HG02981 (cell line): ENCODE measurements at regions not wholly inside any gene's neighbourhood (a gene's known extent, or its start where the extent isn't known, plus 50 kb on each side); places are given as distances from the start of the nearest gene placed in this dataset.

Experiments
- ATAC-seq: cut with Tn5 transposase; IDR thresholded peaks from one replicate; pipeline ENCODE4 v1.9.1; 2021; ENCODE audit warnings: mild to moderate bottlenecking, moderate library complexity; ENCODE audit not compliant: unreplicated experiment

- no peak for ATAC-seq
Observed at GRCh38 chr14:71321574-71322315, 414.5 kb downstream of the PCNX1 start.

- no peak for ATAC-seq
Observed at GRCh38 chr14:71322655-71323250, 415.5 kb downstream of the PCNX1 start.

- ATAC-seq = no peak
Observed at GRCh38 chr14:71324767-71325272, 417.6 kb downstream of the PCNX1 start.

- no peak for ATAC-seq
Observed at GRCh38 chr14:71327691-71328090, 420.4 kb downstream of the PCNX1 start.

GRCh38 chr14:71328183-71328582 lies 420.9 kb downstream of the PCNX1 start:
- no peak for ATAC-seq

- no peak for ATAC-seq
Observed at GRCh38 chr14:71328954-71329353, 421.7 kb downstream of the PCNX1 start.

- no peak for ATAC-seq
Observed at GRCh38 chr14:71331403-71331802, 424.1 kb downstream of the PCNX1 start.

GRCh38 chr14:71332476-71332875 lies 425.2 kb downstream of the PCNX1 start:
- ATAC-seq = no peak

- ATAC-seq = no peak
Observed at GRCh38 chr14:71333705-71334104, 426.4 kb downstream of the PCNX1 start.

GRCh38 chr14:71336489-71337192 lies 429.4 kb downstream of the PCNX1 start:
- no peak for ATAC-seq

GRCh38 chr14:71338153-71338552 lies 430.9 kb downstream of the PCNX1 start:
- no peak for ATAC-seq

- ATAC-seq = no peak
Observed at GRCh38 chr14:71339650-71340415, 432.6 kb downstream of the PCNX1 start.

GRCh38 chr14:71341156-71341555 lies 433.9 kb downstream of the PCNX1 start:
- no peak for ATAC-seq

GRCh38 chr14:71343724-71344123 lies 436.5 kb downstream of the PCNX1 start:
- no peak for ATAC-seq

GRCh38 chr14:71344506-71344905 lies 437.2 kb downstream of the PCNX1 start:
- no peak for ATAC-seq

GRCh38 chr14:71346685-71347084 lies 439.4 kb downstream of the PCNX1 start:
- ATAC-seq = no peak

- peak; percentile 41 for ATAC-seq
Observed at GRCh38 chr14:71348394-71348793, 441.1 kb downstream of the PCNX1 start.

- ATAC-seq = no peak
Observed at GRCh38 chr14:71348817-71349216, 441.6 kb downstream of the PCNX1 start.

GRCh38 chr14:71354142-71354541 lies 446.9 kb downstream of the PCNX1 start:
- no peak for ATAC-seq

GRCh38 chr14:71354801-71355200 lies 447.5 kb downstream of the PCNX1 start:
- ATAC-seq = no peak
